NCI-H2171 (cell line): ENCODE measurements at regions not wholly inside any gene's neighbourhood (a gene's known extent, or its start where the extent isn't known, plus 50 kb on each side); places are given as distances from the start of the nearest gene placed in this dataset.
"Not testable (repeated sequence)": the region's sequence is repeated elsewhere in the genome, so short reads cannot be mapped to it uniquely, and the experiment has no call there.

ENCODE experiments used
- DNase-seq: peaks from one replicate; lab custom pipeline; 2025; lab: John Stamatoyannopoulos, UW

DNA sequence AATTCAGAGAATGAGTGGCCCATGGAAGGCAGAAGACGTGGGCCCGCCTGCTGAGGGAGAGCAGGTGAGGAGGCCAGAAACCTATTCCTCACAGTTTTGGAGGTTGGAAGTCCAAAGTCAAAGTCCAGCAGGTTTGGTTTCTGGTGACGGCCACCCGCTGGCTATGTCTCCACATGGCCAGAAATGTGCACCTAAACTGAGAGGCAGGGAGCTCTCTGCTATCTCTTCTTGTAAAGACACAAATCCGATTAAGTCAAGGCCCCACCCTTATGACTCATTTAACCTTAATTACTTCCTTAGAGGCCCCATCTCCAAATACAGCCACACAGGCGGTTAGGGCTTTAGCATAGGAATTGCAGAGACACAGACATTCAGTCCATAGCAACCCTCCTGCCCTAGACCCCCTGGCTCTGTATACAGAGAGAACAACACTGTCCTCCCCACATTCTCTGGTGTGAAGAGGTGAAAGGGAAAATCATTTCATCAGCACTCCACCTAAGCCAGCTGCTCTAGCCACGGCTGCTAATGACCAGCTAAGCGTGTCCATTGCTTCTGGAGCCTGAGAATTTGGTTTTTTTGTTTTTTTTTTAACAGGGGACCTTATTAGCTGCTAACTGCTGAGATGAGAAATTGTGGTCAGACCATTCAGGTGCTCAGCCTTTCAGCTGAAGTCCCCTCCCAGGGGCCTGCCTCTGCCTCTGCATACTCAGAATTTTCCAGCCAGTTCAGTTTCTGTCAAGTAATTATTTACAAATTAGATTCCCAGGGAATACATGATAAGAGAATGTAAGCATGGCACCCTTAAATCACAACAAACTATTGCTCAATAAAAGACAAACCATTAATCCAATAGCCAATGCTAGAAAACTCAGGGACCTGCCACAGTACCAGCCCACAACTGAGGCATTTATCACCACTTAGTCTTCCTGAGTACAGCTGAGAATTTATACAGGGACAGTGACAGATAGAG, 368.7 kb upstream of the ID2 start:
- no peak for DNase-seq

DNA sequence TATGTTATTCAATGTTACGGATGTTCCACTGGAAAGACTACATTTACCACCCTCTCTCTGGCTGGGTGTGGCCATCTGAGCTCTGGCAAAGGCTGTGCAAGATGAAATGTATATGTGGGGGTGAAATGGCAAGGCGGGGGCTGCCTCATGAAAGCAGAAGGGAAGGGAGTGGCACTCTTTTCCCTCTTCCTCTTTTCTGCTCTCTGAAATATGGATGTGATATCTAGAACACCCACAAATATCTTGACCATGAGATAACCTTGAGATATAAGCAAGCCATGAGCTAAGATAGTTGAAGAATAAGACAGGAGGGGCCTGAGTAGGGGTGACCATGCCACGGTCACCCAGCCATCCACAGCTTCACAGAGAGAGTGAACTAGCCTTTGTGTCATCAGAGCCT, 367.8 kb upstream of the ID2 start:
- DNase-seq = no peak

DNA sequence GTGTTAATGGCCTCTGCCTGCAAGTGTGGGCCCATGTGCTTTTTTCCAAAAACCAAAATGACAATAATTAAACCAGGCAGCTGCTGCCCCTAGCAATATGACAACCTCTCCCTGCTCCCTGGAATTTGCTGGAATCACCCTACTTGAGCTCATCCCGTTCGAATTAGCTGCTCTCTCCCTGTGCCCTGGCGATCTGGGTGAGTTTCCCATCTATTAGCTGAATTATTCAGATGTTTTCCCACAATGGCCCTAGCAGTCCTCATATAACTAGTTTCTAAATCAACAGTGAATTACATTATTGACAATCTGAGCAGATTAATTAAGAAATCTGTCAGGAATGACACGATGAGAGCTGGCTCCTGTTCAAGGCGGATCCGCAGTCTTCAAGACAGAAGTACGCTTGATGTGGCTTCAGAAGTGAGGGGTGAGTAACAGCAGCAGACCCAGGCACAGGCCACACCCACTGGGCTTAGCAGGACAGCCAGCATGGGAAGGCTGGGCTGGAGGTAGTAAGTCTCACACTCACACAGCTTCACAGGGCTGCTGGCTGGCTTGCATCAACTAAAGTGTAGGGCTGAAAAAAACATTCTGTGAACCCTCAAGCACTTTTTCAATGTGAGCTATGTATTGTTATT, 366.2 kb upstream of the ID2 start:
- no peak for DNase-seq

DNA sequence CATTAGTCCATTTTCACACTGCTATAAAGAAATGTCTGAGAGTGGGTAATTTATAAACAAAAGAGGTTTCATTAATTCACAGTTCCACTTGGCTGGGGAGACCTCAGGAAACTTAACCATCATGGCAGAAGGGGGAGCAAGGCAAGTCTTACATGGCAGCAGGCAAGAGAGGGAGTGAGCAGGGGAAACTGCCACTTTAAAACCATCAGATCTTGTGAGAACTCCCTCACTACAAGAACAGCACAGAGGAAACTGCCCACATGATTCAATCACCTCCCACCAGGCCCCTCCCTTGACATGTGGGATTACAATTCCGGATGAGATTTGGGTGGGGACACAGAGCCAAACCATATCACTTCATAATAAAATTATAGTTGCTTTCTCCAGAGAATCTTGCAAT, 365.5 kb upstream of the ID2 start:
- no peak for DNase-seq

DNA sequence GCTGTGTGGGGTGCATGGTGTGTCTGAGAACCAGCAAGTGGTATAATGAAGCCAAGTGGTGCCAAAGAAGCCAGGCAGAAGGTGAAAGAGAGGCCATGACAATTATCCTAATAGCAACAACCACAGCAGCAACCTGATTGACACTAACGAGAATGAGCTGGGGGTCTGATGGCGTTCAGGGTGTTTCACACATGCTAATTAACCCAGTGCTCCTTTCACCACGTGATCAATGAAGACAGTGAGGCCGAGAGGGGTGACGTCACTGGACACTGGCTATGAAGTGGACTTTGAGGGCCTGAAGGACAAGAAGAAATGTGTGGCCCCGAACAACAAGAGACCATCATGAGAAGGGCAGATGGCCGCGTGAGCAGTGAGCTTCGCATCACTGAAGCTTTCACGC, 364.4 kb upstream of the ID2 start:
- DNase-seq = no peak

DNA sequence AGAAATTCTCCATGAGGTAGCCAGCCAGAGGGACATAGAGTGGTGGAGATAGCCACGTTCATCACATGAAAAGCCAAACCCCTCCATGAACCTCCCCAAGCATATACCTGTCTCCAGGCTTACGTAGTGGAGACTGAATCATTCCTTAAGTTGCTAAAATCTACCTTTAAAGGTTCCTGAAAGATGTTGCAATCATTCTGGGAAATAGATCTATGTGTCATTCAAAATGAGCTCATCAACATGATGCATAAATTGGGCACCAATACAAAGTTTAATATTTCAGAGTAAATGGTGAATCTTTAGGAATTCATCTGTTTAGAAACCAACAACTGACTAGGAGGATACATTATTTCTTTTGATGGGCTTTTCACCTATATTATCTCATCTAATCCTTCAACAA, 362.6 kb upstream of the ID2 start:
- no peak for DNase-seq

DNA sequence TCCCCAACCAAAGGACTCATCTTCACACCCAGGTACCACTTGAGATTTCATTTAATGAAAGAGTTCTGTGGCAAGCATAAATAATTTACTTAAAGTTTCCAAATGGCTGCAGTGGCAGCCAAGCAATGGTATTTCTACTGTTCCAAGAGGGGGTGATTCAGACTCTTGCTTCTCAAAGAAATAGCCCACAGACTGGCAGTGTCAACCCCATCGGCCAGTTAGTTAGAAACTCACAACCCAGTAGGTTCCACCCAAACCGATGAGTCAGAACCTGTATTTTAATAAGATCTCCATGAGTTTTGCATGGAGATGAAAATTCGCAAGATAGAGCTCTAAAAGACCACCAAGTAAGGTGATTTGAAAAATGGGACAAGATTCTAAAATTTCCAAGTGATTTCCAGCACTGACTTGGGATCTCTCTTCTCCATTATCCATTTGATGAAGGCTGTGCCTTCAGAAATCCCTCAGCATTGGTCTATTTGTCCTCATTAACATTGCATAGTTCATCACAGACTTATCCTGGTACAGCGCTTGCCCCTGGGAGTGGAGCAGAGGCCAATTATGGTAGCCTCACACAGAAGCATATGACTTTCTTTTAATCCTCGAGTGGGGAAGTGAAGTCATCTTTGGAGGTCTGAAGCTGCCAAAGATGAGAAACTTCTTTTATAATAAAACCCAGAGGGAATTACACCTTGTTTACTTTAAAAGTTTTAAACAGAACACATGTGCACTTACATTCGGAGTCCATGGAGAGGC, 361.4 kb upstream of the ID2 start:
- no peak for DNase-seq

DNA sequence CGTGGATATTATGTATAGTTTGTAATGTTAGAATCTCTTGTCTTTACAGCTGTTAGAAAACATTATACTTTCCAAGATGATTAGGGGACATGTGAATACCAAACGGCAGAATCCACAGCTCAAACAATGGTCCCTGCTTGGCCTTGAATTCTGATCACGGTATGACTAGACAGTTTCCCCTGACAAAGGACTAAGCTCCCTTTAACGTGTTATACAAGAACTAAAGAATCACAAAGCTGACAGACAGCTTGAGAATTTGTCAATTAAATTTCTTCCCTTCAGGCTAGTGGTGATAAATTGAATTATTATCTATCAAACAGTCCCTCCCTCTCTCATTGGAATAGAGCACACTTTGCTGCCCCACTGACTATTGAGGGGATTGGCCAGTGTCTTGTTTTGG, 359.2 kb upstream of the ID2 start:
- DNase-seq = no peak

DNA sequence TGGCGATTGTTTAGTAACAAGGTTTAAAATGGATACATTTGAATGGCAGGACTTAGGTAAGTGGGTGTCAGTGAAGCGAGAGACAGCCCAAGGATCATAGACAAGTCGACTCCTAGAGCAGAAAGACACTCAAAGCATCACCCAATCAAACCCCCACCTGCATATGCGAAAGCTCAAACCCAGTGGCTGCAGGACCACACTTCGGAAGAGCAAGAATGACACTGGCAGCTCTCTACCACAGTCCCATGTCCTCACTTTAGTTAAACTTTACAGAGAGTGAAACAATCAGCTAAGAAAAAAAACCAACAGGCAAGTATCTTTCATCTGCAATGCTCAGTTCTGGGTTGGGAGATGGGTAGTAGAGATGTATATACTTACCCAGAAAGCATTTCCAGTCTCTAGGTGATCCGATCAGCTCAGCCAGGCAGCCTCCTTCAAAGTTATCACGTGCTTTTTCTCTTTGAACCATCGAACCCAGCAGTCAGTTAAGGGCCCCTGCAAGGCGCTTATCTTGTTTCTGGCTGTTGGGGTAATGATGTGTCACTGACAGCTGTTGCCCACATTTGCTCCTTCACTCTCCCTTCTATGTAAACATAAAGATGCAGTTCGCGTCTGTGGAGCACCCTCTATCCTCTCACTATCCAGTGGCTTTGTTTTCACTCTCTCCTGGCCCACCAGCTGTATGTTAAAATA, 357.5 kb upstream of the ID2 start:
- peak; percentile 73 for DNase-seq

DNA sequence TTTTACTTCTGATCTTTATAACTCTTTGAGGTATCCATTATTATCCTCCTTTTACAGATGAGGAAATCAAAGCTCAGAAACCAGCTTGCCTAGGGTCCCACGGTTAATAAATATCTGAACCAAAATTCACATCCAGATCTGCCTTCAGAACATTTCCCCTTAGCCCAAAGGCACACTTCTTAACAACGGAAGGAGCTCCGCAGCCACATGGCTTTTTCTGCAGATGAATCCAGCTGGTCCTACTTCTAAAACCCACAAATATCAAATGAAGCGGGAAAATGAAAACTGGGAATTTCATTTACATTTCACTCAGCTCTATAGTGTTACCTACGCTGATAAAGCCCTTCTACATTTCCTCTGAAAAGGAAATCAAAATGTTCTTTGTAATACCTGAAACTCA, 357.0 kb upstream of the ID2 start:
- peak; percentile 10 for DNase-seq

DNA sequence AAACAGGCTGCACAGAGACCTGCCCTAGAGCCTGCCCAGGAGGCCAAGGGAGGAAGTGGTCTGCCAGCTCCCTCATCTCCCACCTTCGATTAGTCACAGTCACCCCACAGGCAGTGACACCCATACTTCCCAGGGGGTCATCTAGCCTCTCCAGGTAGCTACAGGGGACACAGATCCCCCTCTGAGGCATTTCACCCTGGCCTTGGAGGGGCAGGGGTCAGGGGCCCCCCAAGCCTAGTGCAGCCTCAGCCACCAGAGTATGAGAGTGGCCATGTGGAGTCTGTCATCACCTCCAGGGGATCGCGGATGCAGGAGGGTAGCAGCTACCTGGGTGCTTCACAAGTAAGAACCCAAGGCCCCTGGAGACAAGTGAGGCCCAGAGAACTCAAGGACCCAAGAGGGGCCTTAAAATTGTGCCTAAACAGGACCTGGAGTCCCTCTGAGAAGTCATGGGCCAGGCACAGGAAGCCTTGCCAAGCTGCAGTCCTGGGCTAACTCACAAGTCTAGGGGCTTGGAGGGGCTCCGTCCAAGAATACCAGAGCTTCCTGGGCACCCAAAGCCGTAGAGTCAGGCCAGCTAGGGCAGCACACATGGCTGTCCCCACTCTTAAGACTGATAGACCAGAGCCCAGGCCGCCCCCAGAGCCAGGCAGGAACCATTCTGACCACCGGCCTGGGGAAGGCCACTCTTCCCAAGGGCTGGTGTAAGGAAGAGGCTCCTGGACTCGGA, 354.3 kb upstream of the ID2 start:
- no peak for DNase-seq

DNA sequence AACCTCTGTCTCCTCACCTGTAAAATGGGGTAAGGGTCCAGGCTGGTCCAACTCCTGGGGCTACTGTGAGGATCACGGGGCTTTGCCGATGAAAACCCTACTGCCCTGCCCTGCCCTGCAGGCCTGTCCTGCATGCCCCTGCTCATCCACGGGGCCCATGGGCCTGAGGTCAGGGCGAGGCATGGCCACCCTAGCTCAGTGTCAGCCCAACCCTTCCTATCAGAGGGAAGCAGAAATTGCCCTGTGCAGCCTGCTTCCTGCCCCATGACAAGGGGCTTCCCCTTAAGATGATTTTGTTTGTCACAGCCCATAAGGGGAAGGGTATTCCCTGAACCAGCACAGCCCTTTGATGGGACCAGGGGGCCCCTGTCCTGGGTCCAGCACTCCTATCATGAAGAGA, 353.6 kb upstream of the ID2 start:
- no peak for DNase-seq

DNA sequence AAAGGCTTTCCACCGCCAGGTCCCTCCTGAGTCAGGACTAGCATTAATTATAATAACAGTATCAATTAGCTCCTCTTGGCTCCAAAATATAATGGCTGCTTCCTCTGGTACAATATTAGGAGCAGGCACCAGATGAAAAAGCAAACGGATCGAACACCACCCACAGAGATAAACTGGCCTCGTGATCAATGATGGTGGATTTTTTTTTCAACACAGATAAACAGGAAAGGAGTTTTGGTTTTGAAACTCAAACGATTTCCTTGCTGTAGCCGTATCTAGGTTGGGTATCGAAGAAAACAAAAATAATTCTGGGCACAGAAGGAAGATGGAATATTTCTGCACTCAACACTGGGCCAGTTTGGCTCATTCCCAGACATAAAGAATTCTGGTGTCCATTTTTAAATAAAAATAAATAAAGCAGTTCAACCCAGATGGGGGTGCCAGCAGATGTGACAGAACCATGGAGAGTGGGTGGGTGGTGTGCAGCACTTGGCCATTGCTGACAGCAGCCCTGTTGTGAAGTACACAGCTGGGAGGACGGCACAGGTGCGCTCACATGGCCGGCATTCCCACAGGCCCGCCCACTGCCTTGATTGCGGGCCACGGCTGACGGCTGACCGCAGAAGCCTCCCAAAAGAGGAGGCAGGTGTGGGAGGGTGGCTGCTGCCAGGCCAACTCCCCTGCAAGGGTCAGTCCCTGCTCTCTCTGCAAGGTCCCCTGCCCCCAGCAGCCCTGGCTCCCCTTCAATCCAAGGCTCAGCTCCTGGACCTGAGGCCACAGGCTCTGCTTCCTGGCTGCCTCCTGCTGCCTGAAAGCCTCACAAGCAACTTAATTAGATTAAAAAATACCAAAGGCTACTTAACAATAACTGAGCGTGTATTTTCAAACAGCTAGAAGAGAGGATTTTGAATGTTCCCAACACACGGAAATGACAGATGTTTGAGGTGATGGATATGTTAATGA, 351.9 kb upstream of the ID2 start:
- DNase-seq = no peak

DNA sequence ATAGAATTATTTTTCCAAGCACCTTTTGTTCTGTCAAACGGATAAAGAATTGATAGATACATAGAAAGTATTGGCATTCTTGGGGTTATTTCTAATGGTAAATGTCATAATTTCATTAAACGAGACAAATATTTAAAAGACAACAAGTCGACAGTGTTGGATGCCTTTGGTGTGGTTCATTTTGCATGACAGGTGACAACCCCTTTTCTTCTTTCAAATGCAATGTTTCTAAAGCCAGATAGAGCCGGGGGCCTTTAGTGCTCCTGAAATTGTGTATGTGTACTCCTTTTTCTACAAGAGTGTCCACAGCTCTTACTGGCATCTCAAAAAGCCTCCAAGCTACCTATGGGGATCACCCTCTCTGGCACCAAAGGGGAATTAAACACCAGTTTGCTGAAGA, 350.8 kb upstream of the ID2 start:
- DNase-seq = no peak

DNA sequence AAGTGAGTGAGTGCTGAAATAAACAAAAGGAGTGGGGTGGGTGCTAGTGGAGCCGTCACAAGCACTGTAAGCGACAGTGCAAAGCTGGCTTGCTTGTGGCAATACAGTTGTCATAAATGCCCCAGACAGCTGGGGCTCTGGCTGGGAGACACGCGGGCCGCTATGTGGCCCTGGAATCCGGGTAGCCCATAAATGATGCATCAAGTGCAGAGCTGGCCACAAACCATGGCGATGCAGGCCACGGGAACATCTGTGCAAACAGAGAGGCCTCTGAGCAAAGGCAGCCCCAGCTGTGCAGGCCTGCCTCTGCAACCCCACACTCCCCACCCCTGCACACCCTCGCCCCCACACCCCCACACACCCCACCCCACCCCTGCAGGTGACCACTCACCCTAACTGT, 349.2 kb upstream of the ID2 start:
- DNase-seq = no peak

DNA sequence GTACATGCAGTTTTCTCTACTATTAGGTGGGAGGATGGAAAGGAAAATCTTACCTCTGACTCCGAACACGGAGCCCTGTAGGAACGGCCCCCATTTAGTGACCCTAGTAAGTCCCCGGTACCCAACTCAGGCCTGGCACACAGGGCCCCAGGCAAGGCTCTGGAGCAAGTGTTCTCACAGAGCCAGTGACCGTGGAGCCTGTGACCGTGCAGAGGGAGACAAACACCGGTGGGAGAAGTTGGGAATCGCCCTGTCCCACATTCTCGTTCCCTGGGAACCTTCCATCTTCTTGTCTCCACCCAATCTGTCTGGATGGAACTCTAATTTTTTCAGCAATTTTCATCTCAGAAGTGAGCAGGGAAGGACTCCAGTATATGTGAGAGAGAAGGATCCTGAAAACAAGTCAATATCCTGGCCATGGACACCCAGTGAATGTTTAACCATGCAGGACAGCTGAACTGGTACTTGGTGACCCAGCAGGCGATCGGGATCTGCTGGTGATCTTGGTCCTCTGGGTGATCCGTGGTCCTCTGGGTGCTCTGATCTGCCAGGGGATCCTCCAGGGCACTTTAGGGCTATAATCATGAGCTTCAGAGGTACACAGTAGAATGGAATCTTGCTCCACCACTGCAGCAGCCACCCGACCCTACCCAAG, 348.6 kb upstream of the ID2 start:
- no peak for DNase-seq

DNA sequence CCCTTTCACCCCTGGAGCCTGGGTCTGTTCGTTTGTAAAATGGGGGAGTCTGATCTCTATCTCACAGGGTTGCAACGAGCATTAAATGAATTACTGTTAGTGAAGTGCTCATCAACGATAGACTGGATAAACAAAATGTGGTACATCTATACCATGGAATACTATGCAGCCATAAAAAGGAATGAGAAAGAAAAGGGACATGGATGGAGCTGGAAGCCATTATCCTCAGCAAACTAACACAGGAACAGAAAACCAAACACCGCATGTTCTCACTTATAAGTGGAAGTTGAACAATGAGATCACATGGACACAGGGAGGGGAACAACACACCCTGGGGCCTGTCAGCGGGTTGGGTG, 348.0 kb upstream of the ID2 start:
- DNase-seq = not testable (repeated sequence)

DNA sequence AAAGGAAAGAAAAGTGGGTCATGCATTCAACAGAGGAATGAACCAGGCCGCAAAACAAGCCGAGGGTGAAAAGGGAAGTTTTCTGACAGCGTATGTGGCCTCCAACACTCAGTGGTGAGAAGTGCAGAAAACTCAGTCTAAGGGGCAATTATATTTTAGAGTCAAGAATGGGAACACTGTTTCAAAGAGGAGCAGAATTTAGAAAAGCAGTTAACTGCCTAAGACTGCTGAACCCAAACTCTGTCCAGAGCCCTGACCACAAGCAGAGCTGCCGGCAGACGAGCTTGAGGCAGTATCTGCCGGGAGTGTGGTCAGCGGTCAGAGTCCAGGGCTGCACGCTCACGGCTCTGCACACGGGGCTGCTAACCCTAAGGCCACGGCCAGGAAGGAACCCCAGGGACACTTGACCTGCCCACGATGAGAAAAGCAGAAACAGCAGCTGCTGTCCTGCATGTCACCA, 347.0 kb upstream of the ID2 start:
- DNase-seq = no peak

DNA sequence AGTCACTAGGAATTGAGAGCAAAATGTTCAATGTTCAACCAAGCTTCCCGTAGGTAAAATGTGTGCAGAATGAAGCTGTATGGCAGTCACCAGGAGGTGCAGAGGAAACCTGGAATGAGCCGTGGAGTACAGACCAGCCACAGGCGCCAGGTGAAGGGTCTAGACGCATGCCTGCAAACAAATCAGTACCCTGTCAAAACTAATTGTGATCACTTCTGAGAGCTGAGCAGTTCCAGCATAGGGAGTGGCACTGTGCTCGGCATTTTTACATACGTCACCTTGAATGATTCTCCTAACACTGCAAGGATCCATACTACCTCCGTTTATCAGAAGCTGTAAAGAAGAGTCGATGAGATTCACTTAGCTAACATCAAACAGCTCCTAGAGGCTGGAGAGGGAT, 346.1 kb upstream of the ID2 start:
- DNase-seq = no peak

DNA sequence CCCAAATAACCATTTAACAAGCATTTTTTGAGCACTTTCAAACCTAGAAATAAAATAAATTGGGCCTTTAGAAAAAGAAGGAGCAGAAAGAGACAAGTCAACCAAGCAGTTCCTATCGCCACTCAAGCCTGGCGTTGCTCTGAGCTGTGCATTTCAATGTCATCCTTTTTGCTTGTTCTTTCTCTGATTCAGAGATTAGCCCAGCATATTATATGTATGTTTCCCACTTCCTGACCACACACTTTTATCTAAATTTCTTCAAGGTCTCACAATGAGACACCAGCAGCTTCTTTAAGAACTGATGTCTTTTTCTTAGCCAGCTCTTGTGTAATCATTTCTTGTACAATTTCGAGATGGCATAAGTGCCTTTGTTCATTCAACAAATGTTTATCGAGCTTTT, 344.5 kb upstream of the ID2 start:
- DNase-seq = no peak
